ENCODE measurements at regions not wholly inside any gene's neighbourhood (a gene's known extent, or its start where the extent isn't known, plus 50 kb on each side); places are given as distances from the start of the nearest gene placed in this dataset.

GRCh38 chrX:113275804-113276203 is 435.2 kb upstream of the AMOT start:
- no peak for DNase-seq (ENCODE audit: low spot score)
- ChIA-PET POLR2A (no interaction called here), CTCF (ENCODE audit: low intra/inter-chr PET ratio, low total read pairs) (no interaction called here)
- intact Hi-C loops (cut with micrococcal nuclease; ENCODE audit: unreplicated experiment): no loop called here
- H3K4me3 ChIP-seq (replicated peaks in 1 of 3; ENCODE audit: insufficient read depth in 1 of 3, low read depth in 2 of 3, low read length in 3 of 3): no peak overlapping the region
- H3K36me3 ChIP-seq (replicated peaks in 1 of 2; ENCODE audit: control insufficient read depth in 1 of 2, insufficient read depth in 2 of 2, low read length in 2 of 2): no peaks in the 10 kb centered on the region
- H3K27me3 ChIP-seq (ENCODE audit: control insufficient read depth in 1 of 2, insufficient read depth in 2 of 2, low read length in 2 of 2): no peaks in the 10 kb centered on the region
- no peak for FAIRE-seq
- no peaks in the 10 kb centered on the region for H4K20me1 ChIP-seq (ENCODE audit: insufficient read depth, low read length)
- in situ Hi-C loops (cut with HindIII; ENCODE audit: extremely low pct_ligation_motif_present, low pct_unique_long_range_greater_than_20kb): no loop called here
- peaks cover 10% of the 10 kb centered on the region; the same call in 1 of the 2 replicates for H3K4me1 ChIP-seq (ENCODE audit: insufficient read depth, low read length)
- H3K9ac ChIP-seq (ENCODE audit: insufficient read depth, low read depth, low read length): no peak overlapping the region
- H3K79me2 ChIP-seq (ENCODE audit: insufficient read depth, low read length): no peaks in the 10 kb centered on the region
- ATAC-seq: no peak
- BruUV-seq (replicated peaks): no TSS peak
- H3K27ac ChIP-seq (ENCODE audit: extremely low read length, insufficient read depth, low read length): no peak overlapping the region
- H2AFZ ChIP-seq (ENCODE audit: low read length): no peak overlapping the region
- H3K4me2 ChIP-seq (ENCODE audit: low read depth, low read length): no peak overlapping the region
- H3K9me3 ChIP-seq (ENCODE audit: low read length): no peaks in the 10 kb centered on the region
- 72% methylated on average over 2 of the region's 2 CpGs for WGBS (ENCODE audit: low lambda C conversion rate)
- TF ChIP-seq AKNA (CRISPR knock-in tag; IDR thresholded peaks at IDR 0.05; ENCODE audit: borderline replicate concordance): no peak
- TF ChIP-seq ZC3H13 (CRISPR knock-in tag; IDR thresholded peaks at IDR 0.05): no peak
- TF ChIP-seq KMT2A (CRISPR knock-in tag; IDR thresholded peaks at IDR 0.05): no peak
- TF ChIP-seq ZNF782 (CRISPR knock-in tag; IDR thresholded peaks at IDR 0.05; ENCODE audit: borderline replicate concordance): no peak
- no peak for TF ChIP-seq RFX1 (IDR thresholded peaks at IDR 0.05)
- no peak for TF ChIP-seq HOXA3 (CRISPR knock-in tag; IDR thresholded peaks at IDR 0.05)
- no peak for TF ChIP-seq ZHX2 (IDR thresholded peaks at IDR 0.05; ENCODE audit: low read depth)
- TF ChIP-seq ZHX2 (CRISPR knock-in tag; IDR thresholded peaks at IDR 0.05; ENCODE audit: borderline replicate concordance): no peak
- no peak for TF ChIP-seq LCORL (IDR thresholded peaks at IDR 0.05)
- no peak for TF ChIP-seq LCORL (CRISPR knock-in tag; IDR thresholded peaks at IDR 0.05)
- no peak for TF ChIP-seq ATF7 (IDR thresholded peaks at IDR 0.05)
- no peak for TF ChIP-seq ATF7 (CRISPR knock-in tag; IDR thresholded peaks at IDR 0.05)
- TF ChIP-seq BRD4 (CRISPR knock-in tag; IDR thresholded peaks at IDR 0.05): no peak
- TF ChIP-seq ZNF891 (CRISPR knock-in tag; IDR thresholded peaks at IDR 0.05): no peak
- TF ChIP-seq ZNF280B (CRISPR knock-in tag; IDR thresholded peaks at IDR 0.05; ENCODE audit: borderline replicate concordance): no peak
- TF ChIP-seq MED1 (CRISPR knock-in tag; IDR thresholded peaks at IDR 0.05): no peak
